ENCODE measurements at regions not wholly inside any gene's neighbourhood (a gene's known extent, or its start where the extent isn't known, plus 50 kb on each side); places are given as distances from the start of the nearest gene placed in this dataset.
A peak's percentile ranks its signal among the peaks of the same experiment; 100 is the strongest.
"Not testable (repeated sequence)": the region's sequence is repeated elsewhere in the genome, so short reads cannot be mapped to it uniquely, and the experiment has no call there.

- DNase-seq = no peak
Observed at GRCh38 chr11:100584201-100584985, 102.7 kb upstream of the ARHGAP42 start.

GRCh38 chr11:100585728-100586127 is 101.4 kb upstream of the ARHGAP42 start:
- DNase-seq = no peak

- DNase-seq = no peak
Observed at GRCh38 chr11:100586361-100587101, 100.6 kb upstream of the ARHGAP42 start.

- DNase-seq = no peak
Observed at GRCh38 chr11:100592619-100593260, 94.3 kb upstream of the ARHGAP42 start.

GRCh38 chr11:100593291-100593690 is 93.8 kb upstream of the ARHGAP42 start:
- no peak for DNase-seq

GRCh38 chr11:100594320-100594719 is 92.8 kb upstream of the ARHGAP42 start:
- DNase-seq = no peak

- no peak for DNase-seq
Observed at GRCh38 chr11:100600941-100601340, 86.1 kb upstream of the ARHGAP42 start.

- DNase-seq = peak; percentile 29
Observed at GRCh38 chr11:100602716-100603115, 84.4 kb upstream of the ARHGAP42 start.

- not testable (repeated sequence) for DNase-seq
Observed at GRCh38 chr11:100607761-100608160, 79.3 kb upstream of the ARHGAP42 start.

GRCh38 chr11:100612766-100613165 is 74.3 kb upstream of the ARHGAP42 start:
- no peak for DNase-seq

GRCh38 chr11:100618914-100619313 is 68.2 kb upstream of the ARHGAP42 start:
- no peak for DNase-seq

GRCh38 chr11:100619484-100619883 is 67.6 kb upstream of the ARHGAP42 start:
- DNase-seq = no peak

GRCh38 chr11:100622404-100622803 is 64.7 kb upstream of the ARHGAP42 start:
- DNase-seq = no peak

- no peak for DNase-seq
Observed at GRCh38 chr11:100624346-100624745, 62.7 kb upstream of the ARHGAP42 start.

GRCh38 chr11:100625041-100625440 is 62.0 kb upstream of the ARHGAP42 start:
- DNase-seq = no peak

- DNase-seq = no peak
Observed at GRCh38 chr11:100629671-100630070, 57.4 kb upstream of the ARHGAP42 start.

- no peak for DNase-seq
Observed at GRCh38 chr11:100630898-100631297, 56.2 kb upstream of the ARHGAP42 start.

GRCh38 chr11:100631316-100631715 is 55.8 kb upstream of the ARHGAP42 start:
- no peak for DNase-seq

GRCh38 chr11:100632941-100633452 is 54.1 kb upstream of the ARHGAP42 start:
- peak; percentile 44 for DNase-seq

GRCh38 chr11:100635194-100635593 is 51.9 kb upstream of the ARHGAP42 start:
- DNase-seq = no peak

GRCh38 chr11:100636536-100636935 is 50.6 kb upstream of the ARHGAP42 start:
- DNase-seq = no peak

Measured in muscle of arm (tissue), 1 donor.